ENCODE measurements at regions not wholly inside any gene's neighbourhood (a gene's known extent, or its start where the extent isn't known, plus 50 kb on each side); places are given as distances from the start of the nearest gene placed in this dataset.
"Not testable (repeated sequence)": the region's sequence is repeated elsewhere in the genome, so short reads cannot be mapped to it uniquely, and the experiment has no call there.

DNA sequence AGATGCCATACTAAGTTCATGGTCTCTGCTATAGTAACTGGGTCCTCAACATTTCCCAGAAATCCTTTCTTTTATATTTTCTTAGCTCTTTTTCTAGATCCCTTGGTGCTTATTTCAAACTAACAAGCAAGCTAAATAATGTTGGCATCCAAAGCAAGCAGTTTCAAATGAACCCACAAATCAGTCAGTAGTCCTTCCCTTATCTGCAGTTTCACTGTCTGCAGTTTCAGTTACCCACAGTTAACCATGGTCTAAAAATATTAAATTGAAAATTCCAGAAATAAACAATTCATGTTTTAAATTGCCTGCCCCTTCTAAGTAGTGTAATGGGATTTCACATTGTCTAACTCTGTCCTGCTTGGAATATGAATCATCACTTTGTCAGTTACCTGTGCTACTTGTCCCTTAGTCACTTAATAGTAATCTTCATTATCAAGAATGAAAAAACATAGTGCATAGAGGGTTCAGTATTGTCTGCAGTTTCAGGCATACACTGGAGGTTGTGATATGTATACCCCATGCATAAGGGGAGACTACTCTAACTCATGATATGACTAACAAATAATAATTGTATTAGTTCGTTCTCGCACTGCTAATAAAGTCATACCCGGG, 633.7 kb downstream of the MECOM start:
- no peak for DNase-seq (ENCODE audit: low spot score)

DNA sequence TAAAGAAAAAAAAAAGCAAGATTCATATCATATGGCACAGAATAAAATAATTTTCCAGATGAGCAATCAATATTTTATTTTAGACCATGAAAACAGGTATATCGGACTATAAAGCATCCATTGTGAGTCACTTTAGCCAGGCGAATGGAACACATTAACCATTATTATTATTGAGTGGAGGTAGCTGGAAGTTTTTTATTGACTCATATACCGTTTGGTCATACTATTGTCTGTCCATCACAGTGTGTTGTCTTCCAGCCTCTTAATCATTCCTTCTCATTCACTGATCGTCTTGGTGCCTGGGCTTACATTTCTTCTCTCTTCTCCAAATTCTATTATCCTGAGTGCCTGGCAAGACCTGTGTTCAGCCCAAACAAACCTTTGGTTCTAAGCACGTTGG, 634.8 kb downstream of the MECOM start:
- no peak for DNase-seq (ENCODE audit: low spot score)

DNA sequence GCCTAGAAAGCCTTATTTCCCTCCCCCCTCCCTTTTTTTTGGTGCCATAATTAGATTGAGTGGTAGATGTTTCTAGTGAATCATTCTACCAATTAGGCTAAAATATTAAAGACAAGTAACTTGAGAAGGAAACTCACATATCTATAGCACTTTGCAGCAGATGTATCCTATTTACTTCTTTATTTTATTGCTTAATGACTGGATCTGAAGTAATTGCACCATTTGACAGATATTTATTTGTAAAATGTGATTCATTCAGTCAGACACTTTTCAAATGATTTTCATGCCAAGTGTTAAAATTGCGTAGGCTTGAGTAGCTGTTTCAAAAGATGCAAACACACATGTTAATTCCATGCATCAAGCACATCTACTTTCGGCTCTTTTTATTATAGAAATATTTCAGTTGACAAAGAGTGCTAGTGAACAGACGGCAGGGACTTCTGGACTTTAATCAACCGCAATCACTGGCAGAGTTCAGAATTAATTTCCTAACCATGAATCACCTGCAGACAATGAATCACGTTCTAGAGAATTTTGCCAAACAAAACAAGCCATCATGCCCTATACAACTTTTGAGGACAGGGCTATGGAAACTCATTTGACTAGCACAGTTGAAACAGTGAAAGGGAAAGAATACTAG, 636.8 kb downstream of the MECOM start:
- no peak for DNase-seq (ENCODE audit: low spot score)

DNA sequence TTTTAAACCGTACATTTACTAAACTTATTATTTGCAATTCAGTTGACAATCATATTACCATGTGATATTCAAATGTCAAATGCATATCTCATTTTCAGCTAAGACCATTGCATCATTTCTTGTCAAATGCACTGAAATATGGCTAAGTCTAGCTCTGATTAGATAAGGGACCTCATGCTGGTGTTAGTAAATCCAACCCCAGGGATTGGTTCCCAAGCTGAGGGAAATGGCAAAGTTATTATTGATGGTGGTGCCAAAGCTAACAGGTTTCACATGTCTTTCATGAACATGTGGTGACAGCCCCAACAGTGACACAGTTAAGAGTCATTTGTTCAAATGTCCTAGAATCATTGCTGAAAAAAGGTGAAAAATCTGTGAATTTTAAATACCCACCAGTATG, 641.1 kb downstream of the MECOM start:
- no peak for DNase-seq (ENCODE audit: low spot score)

DNA sequence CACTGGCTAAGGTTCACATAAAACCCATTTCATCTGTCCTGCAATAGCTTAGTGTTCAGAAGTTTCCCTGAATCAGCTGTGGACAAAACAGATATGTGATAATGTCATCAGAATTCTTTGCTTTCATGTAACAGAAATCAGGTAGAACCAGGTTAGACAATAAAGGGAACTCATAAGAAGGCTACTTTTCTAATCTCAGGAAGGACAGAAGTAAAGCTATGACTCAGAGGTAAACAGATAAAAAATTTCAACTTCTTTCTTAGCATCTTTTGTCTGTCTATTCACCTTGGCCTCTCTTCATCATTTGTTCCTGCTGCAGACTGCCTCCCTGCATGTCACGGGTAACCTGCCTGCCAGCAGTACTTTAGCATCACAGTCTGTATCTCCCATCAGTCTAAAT, 643.1 kb downstream of the MECOM start:
- DNase-seq (ENCODE audit: low spot score): no peak

DNA sequence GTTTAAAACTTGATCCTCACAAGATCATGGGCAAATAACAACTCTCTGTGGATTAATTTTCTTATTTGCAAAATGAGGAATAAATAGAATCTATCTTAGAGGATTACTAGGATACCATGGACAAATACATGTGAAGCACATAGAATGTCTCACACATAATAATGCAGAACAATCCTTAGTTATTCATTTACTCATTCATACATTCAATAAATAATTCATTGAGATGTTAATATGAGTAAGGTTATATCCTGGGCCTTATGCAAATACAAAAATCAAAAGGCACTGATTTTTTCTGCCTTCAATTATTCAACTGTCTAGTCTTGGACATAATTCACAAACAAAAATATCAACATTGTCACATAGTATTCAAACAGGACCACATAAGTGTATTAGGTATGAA, 654.1 kb downstream of the MECOM start:
- DNase-seq (ENCODE audit: low spot score): no peak

DNA sequence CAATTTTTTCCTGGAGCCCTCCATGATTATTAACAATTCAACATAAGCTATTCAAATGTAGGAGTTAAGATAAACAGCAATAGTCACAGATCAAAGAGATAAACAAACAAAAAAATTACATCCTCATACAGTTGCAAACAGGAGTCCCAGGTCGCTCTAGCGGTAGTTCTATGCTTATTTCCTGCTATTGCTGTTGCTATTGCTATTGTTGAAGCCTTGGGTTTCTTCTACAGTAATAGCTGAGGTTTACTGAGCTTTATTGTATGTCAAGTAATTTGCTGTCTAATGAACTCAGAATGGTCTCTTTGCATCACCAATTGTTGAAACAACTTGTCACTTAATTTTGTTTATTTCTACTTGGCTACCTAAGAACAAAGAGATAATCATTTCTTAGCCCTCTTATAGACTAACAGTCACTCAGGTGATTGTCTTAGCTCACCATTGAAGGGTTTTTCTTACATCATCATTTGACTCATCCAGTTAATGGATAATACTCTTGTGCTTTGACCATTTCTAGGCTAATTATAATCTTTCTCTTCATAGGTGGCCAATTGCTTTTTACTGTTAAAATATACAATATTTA, 654.6 kb downstream of the MECOM start:
- DNase-seq (ENCODE audit: low spot score): no peak

DNA sequence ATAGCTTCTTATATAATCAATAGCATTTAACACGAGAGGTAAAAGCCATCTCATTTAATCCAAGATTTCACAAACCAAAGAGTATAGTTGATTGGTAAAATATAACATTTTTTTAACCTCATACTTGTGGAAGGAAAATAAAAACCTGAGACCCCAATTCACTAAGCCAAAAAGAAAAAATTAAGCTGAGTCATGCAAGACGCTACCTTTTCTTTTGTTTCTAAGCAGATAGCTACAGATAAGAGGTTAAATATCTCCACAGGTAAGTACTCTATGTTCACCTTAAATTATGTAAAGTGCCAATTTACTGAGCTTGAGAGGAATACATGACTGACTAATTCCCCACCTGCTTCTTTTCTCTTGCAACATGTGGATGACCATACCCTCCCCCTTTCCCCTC, 656.4 kb downstream of the MECOM start:
- no peak for DNase-seq (ENCODE audit: low spot score)

DNA sequence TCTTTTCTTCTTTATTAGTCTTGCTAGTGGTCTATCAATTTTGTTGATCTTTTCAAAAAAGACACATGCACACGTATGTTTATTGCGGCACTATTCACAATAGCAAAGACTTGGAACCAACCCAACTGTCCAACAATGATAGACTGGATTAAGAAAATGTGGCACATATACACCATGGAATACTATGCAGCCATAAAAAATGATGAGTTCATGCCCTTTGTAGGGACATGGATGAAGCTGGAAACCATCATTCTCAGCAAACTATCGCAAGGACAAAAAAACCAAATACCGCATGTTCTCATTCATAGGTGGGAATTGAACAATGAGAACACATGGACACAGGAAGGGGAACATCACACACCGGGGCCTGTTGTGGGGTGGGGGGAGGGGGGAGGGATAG, 657.1 kb downstream of the MECOM start:
- DNase-seq (ENCODE audit: low spot score): not testable (repeated sequence)

DNA sequence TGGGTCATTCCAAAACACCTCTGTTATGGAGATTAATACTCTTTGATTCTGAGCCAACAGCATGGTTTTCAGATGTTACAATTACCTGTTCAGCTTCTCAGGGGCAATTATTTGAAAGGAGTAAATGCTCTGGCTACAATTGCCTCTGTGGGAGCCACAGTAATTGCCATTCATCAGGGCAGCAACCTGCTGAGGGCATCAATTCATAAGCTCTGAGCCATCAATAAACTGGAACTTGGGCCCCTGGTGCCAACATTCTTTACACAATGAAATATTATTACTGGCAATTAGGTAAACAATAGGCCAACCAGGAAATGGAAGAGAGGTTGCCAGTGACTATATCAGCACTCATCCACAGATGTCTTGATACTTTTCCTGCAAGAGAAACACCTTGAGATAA, 660.8 kb downstream of the MECOM start:
- no peak for DNase-seq (ENCODE audit: low spot score)

DNA sequence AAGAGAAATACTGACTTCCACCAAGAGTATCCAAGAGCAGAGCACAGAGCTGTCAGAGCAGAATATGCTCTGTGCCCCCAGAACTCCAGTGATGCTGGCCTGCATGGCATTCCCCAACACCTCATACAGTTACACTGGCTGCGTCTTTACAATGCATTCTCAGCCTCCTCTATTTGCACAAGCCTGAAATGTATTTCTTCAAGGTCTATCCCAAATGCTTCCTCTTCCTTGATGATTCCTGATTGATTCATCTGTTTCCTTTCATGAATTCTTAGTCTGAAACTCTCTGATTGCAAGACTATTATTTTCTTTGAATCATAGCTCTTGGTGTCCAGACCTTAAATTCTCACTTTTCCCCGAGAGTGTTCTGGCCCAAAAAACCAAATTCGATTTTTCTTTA, 664.7 kb downstream of the MECOM start:
- no peak for DNase-seq (ENCODE audit: low spot score)

DNA sequence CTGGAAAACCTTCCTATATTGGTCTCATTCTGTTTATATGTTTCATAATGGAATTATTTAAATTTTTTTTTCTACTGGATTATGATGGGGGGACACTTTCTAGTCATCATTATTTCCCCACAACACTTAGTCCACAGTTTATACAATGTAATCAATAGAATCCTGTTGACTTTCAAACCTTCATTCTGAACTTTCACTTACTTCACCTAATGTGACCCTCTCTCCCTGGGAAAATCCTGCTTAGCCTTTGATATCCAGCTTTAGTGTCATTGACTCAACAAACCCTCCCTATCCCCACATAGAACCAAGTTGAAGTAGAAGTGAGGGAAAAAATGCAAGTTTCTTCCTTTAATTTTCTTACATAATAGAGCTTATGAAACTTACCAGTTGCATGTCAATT, 666.0 kb downstream of the MECOM start:
- no peak for DNase-seq (ENCODE audit: low spot score)

DNA sequence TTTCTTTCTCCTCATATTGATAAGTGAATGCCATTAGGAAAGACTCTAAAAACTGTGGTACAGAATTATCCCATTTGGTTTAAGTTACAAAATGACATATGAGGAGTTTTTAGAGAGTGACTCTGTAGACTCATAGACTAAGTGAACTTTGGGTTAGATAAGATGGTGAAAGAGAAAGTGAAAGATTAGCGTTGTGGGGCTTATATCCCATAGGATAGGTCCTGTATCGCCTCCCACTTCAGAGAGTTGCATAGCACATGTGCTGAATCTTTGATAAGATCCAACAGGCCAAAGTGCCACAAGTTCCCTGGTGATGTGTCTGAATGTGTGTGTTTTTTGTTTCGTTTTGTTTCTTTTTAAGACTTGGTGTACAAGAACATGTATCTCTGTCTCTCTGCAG, 666.9 kb downstream of the MECOM start:
- DNase-seq (ENCODE audit: low spot score): no peak

DNA sequence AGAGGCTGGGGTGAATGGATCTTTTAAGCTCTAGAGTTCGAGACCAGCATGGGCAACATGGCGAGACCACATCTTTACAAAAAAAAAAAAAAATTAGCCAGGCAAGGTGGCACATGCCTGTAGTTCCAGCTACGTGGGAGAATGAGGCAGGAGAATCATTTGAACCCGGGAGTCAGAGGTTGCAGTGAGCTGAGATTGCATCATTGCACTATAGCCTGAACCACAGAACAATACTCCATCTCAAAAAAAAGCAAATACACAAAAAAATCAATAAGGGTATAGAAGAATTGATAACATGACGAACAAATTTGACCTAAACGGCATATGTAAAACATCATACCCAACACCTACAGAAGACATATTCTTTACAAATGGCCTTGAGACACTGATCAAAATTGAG, 668.4 kb downstream of the MECOM start:
- no peak for DNase-seq (ENCODE audit: low spot score)

DNA sequence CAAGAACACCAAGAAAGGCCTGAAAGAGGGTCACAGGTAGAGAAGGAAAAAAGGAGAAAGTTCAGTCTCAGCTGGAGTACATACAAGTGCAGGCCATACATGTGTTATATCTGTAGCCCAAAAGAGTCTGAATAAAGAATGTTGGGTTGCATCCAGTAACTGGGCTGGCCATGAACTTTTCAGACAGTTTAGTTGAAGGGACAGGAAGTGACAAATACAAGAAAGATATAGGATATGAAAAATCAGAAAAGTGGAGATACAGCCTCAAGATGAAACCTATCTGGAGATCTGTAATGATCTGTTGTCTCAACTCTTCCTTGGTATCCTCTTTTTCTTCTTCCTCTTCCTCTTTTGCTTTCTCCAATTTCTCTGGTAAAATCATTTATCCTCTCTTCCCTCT, 671.7 kb downstream of the MECOM start:
- no peak for DNase-seq (ENCODE audit: low spot score)

DNA sequence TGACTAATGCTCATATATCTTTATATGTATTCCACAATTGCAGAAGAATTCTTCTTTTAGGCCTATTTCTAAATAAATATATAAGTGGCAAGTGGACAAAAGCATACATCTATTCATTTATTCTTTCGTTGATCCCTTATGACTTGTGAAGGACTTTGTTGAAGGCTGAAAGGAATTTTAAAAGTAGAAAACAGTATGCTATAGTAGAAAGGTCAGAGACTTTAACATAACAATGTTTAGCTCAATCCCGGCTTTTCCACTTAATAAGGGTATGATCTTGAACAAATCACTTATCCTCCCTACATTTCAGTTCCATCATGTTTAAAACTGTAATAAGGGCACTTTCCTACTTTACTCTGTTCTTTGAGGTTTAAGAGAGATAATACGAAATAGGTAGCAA, 672.9 kb downstream of the MECOM start:
- DNase-seq (ENCODE audit: low spot score): no peak

DNA sequence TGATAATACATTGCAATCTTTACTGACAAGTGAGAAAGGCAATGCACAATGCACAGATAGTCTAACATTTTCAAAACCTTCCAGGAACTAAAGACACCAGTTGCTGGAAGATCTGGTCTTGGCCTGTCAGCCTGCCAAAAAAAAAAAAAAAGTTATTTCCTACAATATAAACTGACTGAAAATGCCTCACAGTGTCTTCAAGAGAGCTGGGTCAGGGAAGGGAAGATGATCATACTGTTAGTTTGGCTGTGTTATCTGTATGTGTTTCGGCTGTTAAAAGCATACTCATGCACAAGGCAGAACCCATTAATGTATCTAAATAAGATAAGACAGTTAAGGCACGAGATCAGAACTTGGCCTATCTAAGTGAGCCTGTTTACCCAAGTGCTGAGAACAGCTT, 673.4 kb downstream of the MECOM start:
- peak; percentile 6 for DNase-seq (ENCODE audit: low spot score)

DNA sequence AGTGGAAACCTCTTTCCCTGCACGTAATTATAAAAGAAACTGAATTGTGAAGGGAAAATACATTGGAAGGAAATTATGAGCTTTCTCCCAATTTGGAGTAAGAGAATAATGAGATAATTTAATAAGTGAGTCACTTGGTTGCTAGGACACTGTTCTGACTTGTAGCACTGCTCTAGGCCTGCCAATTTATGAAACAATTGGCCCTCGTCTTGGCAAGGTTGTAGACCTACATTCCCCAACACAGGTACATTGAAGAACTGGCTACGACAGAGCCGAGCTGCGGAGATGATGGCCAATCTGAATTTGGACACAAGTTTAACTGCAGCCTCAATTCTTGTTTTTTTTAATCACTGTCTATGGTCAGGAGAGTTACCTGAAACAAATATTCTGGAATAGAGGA, 674.1 kb downstream of the MECOM start:
- DNase-seq (ENCODE audit: low spot score): no peak

DNA sequence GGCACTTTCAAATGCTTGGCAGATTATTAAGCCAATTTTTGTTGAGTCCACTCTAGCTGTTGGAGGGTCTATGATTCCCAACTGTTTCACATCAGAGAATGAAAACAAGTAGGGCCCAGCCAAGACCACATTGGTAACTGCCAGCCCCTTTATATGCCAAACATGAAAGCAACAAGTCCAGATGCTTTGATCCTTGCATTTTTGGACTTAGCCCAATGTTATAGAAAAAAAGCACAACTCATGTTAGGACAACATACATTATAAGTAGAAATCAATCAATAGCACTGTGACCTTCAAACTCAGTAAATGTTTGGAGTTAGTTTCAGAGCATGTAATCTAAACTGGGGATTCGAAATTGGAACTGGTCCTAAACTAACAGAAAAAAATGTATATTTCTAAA, 674.7 kb downstream of the MECOM start:
- no peak for DNase-seq (ENCODE audit: low spot score)

DNA sequence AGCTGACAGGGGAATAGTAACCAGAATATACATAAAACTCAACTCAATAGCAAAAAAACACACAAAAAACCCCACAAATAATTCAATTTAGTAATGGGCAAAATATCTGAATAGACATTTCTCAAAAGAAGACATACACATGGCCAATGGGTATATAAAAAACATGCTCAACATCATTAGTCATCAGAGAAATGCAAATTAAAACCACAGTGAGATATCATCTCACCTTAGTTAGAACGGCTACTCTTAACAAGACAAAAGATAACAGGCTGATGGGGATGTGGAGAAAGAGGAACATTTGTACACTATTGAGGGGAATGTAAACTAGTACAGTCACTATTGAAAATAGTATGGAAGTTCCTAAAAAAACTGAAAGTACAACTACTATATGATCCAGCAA, 678.6 kb downstream of the MECOM start:
- no peak for DNase-seq (ENCODE audit: low spot score)

DNA sequence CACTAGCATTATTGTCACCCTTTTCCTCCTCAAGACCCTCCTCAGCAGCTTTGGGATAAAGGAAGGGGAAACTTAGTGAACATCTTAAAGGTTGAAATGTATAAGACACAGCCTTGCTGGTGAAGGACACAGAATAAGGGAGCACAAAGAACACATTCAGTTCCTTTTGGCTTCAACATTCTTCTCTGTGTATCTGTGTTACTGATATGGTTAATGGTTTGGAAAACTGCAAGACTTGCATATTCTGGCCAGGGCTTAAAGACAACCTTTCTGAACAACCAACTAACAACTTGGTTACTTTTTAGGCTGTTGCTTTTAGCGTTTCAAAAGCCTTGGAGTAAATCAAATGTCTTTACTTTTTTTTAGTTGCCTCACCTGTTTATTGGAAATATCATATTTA, 680.5 kb downstream of the MECOM start:
- DNase-seq (ENCODE audit: low spot score): no peak

DNA sequence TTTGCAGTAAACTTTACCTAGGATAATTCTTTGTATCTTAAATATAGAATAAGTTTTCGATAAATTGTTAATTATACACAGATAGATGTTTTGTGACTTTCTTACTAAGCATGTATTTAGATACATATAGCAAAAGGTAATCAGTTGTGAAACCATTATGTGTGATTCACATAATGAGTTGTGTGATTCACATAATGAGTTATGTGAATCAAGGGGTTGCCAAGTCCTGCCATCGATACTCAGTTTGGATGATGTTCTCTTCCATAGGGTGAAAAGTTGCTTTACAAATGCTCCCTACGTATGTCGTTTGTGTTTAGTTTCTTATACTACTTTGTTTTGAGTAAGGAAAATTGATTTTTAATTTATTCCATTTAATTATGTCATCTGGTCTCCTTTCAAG, 682.1 kb downstream of the MECOM start:
- no peak for DNase-seq (ENCODE audit: low spot score)

DNA sequence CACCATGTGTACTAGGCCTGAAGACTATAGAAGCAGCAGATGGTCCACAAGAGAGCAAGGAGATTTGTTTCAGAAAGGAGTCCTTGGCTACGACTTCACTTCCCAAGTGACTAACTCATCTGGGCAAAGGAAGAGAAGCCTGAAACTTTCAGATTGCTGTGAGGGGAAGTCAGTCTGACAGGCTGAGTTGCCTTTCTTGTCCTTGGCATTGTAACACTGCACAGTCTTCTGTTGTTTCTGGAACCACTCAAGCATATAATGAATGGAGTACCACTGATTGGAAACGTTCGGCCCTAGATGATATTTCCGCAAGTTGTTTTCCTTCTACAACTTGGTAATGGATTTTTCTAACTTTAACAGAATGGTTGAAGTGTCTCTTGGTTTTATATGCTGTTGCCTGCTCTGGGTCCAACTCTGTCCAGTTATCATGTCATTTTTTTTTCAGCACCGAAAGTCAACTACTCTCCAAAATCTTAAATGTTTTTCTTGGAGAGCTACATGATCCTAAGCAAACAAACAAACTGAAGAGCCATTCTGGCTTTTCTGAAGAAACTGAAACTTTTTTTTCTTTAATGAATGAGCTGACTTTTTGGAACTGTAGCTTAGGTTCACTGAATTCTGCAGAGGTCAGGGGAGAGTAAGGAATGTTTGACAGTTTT, 685.7 kb downstream of the MECOM start:
- DNase-seq (ENCODE audit: low spot score): no peak
